HepG2 (cell line): ENCODE measurements at regions not wholly inside any gene's neighbourhood (a gene's known extent, or its start where the extent isn't known, plus 50 kb on each side); places are given as distances from the start of the nearest gene placed in this dataset.

Source experiments
- CC2D1A ChIP-seq: sonication (generic); formaldehyde crosslinking; IDR thresholded peaks from 2 replicates; pipeline ENCODE4 v1.8.1; 2023; ENCODE audit warnings: mild to moderate bottlenecking, missing genetic modification reagents
- ESRRA ChIP-seq: sonication (generic); formaldehyde crosslinking; IDR thresholded peaks from 2 replicates; pipeline ENCODE4 v1.5.1; 2020; ENCODE audit warnings: mild to moderate bottlenecking, low read depth, missing genetic modification reagents
- FOXP1 ChIP-seq, 2 experiments: fragments of 450-650 bp in 1 of 2; IDR thresholded peaks; 2 replicates each; pipeline ENCODE4 v1.6.1; 2017 to 2018; ENCODE audit warnings: antibody characterized with exemption in 1 of 2
- POLR2A ChIP-seq, 2 experiments: IDR thresholded peaks; 2 replicates each; pipeline ENCODE4 v1.6.1; 2011; ENCODE audit warnings: low read depth in 2 of 2, low read length in 2 of 2, mild to moderate bottlenecking in 1 of 2, moderate library complexity in 1 of 2; ENCODE audit not compliant: insufficient read depth in 1 of 2
- POLR2AphosphoS5 ChIP-seq: IDR thresholded peaks from 2 replicates; pipeline ENCODE4 v1.6.1; 2012; ENCODE audit warnings: low read depth, low read length
- SKI ChIP-seq: fragments of 450-650 bp; IDR thresholded peaks from one replicate; pipeline ENCODE4 v1.6.1; 2018; ENCODE audit warnings: mild to moderate bottlenecking; ENCODE audit not compliant: partially characterized antibody
- ZFP1 ChIP-seq: IDR thresholded peaks from 2 replicates; pipeline ENCODE4 v1.6.1; 2016
- TF ChIP-seq, protein P1 (sequence below), 2 experiments: sonication (generic) in 1 of 2; formaldehyde crosslinking in 1 of 2; IDR thresholded peaks; 2 replicates each; pipeline versions ENCODE4 v1.5.1 to v1.6.1; 2011 to 2020; ENCODE audit warnings: borderline replicate concordance in 1 of 2, low read depth in 1 of 2, low read length in 1 of 2, mild to moderate bottlenecking in 1 of 2, missing genetic modification reagents in 1 of 2, moderate library complexity in 1 of 2
- TF ChIP-seq, protein P2 (sequence below): sonication (generic); formaldehyde crosslinking; IDR thresholded peaks from 2 replicates; pipeline ENCODE4 v1.8.0; 2022; ENCODE audit warnings: missing genetic modification reagents, mild to moderate bottlenecking, moderate library complexity, borderline replicate concordance
- TF ChIP-seq, protein P3 (sequence below): sonication (generic); formaldehyde crosslinking; IDR thresholded peaks from 2 replicates; pipeline ENCODE4 v1.5.0; 2020; ENCODE audit warnings: missing genetic modification reagents
- TF ChIP-seq, protein P4 (sequence below): sonication (generic); formaldehyde crosslinking; conservative IDR thresholded peaks from 2 replicates; pipeline ENCODE4 v1.4.0; 2020; ENCODE audit warnings: missing genetic modification reagents
- TF ChIP-seq, protein P5 (sequence below): IDR thresholded peaks from 2 replicates; pipeline ENCODE4 v1.6.1; 2012; ENCODE audit warnings: low read length, improper control_type of control experiment

DNA sequence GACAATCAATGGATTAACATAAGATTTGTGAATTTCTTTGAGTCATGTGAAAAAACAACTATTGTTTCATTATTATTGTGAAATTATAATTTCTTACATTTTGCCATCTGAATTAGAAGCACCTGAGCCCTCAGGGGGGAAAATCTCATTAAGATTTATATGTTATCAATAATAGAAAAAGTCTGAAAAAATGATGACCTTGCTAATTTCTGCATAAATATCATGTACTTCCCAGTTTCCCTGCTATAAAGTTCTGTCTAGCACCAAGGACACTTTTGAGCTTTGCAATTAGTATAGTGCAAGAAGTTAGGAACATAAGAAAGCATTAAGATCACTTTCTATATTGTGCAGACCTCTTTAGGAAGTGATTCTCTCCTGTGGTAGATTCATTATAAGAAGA is 488.3 kb upstream of the TUSC1 start:
- TF ChIP-seq, protein P1, sequence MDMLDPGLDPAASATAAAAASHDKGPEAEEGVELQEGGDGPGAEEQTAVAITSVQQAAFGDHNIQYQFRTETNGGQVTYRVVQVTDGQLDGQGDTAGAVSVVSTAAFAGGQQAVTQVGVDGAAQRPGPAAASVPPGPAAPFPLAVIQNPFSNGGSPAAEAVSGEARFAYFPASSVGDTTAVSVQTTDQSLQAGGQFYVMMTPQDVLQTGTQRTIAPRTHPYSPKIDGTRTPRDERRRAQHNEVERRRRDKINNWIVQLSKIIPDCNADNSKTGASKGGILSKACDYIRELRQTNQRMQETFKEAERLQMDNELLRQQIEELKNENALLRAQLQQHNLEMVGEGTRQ (IDR thresholded peaks at IDR 0.05; ENCODE audit: low read depth, low read length) = no peak
- TF ChIP-seq, protein P1 (CRISPR knock-in tag; IDR thresholded peaks at IDR 0.05; ENCODE audit: borderline replicate concordance) = no peak
- TF ChIP-seq, protein P2, sequence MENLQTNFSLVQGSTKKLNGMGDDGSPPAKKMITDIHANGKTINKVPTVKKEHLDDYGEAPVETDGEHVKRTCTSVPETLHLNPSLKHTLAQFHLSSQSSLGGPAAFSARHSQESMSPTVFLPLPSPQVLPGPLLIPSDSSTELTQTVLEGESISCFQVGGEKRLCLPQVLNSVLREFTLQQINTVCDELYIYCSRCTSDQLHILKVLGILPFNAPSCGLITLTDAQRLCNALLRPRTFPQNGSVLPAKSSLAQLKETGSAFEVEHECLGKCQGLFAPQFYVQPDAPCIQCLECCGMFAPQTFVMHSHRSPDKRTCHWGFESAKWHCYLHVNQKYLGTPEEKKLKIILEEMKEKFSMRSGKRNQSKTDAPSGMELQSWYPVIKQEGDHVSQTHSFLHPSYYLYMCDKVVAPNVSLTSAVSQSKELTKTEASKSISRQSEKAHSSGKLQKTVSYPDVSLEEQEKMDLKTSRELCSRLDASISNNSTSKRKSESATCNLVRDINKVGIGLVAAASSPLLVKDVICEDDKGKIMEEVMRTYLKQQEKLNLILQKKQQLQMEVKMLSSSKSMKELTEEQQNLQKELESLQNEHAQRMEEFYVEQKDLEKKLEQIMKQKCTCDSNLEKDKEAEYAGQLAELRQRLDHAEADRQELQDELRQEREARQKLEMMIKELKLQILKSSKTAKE (CRISPR knock-in tag) = no peak
- no peak for TF ChIP-seq POLR2A (IDR thresholded peaks at IDR 0.05; ENCODE audit: insufficient read depth in 1 of 2, low read depth in 2 of 2, low read length in 2 of 2)
- no peak for TF ChIP-seq FOXP1 (IDR thresholded peaks at IDR 0.05)
- TF ChIP-seq FOXP1 (CRISPR knock-in tag; IDR thresholded peaks at IDR 0.05) = no peak
- TF ChIP-seq, protein P3, sequence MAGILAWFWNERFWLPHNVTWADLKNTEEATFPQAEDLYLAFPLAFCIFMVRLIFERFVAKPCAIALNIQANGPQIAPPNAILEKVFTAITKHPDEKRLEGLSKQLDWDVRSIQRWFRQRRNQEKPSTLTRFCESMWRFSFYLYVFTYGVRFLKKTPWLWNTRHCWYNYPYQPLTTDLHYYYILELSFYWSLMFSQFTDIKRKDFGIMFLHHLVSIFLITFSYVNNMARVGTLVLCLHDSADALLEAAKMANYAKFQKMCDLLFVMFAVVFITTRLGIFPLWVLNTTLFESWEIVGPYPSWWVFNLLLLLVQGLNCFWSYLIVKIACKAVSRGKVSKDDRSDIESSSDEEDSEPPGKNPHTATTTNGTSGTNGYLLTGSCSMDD = no peak
- no peak for TF ChIP-seq CC2D1A
- no peak for TF ChIP-seq ZFP1
- TF ChIP-seq ESRRA (CRISPR knock-in tag) = no peak
- TF ChIP-seq, protein P4, sequence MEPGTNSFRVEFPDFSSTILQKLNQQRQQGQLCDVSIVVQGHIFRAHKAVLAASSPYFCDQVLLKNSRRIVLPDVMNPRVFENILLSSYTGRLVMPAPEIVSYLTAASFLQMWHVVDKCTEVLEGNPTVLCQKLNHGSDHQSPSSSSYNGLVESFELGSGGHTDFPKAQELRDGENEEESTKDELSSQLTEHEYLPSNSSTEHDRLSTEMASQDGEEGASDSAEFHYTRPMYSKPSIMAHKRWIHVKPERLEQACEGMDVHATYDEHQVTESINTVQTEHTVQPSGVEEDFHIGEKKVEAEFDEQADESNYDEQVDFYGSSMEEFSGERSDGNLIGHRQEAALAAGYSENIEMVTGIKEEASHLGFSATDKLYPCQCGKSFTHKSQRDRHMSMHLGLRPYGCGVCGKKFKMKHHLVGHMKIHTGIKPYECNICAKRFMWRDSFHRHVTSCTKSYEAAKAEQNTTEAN (CRISPR knock-in tag) = no peak
- TF ChIP-seq POLR2AphosphoS5 = no peak
- TF ChIP-seq, protein P5, sequence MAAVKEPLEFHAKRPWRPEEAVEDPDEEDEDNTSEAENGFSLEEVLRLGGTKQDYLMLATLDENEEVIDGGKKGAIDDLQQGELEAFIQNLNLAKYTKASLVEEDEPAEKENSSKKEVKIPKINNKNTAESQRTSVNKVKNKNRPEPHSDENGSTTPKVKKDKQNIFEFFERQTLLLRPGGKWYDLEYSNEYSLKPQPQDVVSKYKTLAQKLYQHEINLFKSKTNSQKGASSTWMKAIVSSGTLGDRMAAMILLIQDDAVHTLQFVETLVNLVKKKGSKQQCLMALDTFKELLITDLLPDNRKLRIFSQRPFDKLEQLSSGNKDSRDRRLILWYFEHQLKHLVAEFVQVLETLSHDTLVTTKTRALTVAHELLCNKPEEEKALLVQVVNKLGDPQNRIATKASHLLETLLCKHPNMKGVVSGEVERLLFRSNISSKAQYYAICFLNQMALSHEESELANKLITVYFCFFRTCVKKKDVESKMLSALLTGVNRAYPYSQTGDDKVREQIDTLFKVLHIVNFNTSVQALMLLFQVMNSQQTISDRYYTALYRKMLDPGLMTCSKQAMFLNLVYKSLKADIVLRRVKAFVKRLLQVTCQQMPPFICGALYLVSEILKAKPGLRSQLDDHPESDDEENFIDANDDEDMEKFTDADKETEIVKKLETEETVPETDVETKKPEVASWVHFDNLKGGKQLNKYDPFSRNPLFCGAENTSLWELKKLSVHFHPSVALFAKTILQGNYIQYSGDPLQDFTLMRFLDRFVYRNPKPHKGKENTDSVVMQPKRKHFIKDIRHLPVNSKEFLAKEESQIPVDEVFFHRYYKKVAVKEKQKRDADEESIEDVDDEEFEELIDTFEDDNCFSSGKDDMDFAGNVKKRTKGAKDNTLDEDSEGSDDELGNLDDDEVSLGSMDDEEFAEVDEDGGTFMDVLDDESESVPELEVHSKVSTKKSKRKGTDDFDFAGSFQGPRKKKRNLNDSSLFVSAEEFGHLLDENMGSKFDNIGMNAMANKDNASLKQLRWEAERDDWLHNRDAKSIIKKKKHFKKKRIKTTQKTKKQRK = no peak
- TF ChIP-seq SKI = no peak
